GM19463 (cell line): ENCODE measurements at regions not wholly inside any gene's neighbourhood (a gene's known extent, or its start where the extent isn't known, plus 50 kb on each side); places are given as distances from the start of the nearest gene placed in this dataset.

Experiments used
- ATAC-seq: cut with Tn5 transposase; IDR thresholded peaks from one replicate; pipeline ENCODE4 v1.9.1; 2021; ENCODE audit warnings: mild to moderate bottlenecking, moderate library complexity; ENCODE audit not compliant: unreplicated experiment

DNA sequence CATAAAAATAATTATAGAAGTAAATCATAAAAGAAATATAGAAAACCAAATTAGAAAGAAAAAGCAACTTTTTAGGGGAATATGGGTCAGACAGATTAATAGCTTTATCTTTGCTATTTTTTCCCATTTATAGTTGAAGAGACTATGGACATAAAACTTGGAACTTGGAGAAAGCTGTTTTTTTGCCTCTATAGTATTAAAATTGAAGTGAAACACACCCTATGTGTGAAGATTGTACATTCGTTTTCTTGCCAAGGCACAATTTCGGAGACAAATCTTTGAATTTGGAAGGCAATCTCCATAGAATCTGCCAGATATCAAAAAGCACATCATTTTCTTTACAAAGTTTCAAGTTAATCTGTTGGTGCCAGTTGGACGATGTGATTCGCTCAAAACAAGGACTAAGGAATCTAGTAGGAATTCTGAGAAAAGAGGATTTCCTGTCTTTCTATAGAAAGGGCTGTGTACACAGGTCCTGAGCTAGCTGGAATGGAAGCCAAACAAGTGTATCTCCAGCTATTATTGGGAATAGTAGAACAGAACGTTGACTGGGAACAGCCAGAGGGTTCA, 156.3 kb downstream of the SLC7A11 start:
- no peak for ATAC-seq

GRCh38 chr4:138078751-138079520, 163.2 kb downstream of the SLC7A11 start:
- no peak for ATAC-seq

GRCh38 chr4:138078253-138078652, 163.9 kb downstream of the SLC7A11 start:
- no peak for ATAC-seq

DNA sequence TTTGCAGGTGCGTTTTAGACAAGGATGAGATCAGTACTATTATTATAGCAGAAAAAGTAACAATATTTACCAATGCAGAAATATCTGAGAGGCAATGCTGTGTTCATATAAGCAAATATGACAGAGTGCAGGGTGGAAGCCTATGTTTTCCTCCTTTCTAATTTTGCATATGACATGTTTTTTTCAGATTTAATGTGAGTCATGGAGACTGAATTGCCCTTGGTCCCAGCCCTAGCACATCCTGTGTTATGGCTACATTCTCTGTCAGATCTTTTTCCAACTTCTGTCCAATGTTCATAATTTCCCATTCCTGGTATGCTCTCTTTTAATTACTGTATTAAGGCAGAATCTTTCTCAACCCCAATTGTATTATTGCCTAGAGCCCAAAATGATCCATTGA, 165.6 kb downstream of the SLC7A11 start:
- no peak for ATAC-seq

DNA sequence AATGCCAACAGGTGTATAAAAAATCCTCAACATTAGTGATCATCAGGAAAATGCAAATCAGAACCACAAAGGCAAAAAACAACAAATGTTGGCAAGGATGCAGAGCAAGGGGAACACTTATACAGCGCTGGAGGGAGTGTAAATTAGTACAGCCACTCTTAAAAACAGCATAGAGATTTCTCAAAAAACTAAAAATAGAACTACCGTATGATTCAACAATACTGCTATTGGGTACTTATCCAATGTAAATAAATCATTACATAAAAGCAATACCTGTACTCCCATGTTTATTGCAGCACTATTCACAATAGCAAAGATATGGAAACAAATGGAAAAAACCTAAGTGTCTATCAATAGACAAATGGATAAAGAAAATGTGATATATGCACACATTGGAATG, 171.3 kb downstream of the SLC7A11 start:
- no peak for ATAC-seq

- ATAC-seq = no peak
These were observed 178.6 kb downstream of the SLC7A11 start for GRCh38 chr4:138063581-138063980.

DNA sequence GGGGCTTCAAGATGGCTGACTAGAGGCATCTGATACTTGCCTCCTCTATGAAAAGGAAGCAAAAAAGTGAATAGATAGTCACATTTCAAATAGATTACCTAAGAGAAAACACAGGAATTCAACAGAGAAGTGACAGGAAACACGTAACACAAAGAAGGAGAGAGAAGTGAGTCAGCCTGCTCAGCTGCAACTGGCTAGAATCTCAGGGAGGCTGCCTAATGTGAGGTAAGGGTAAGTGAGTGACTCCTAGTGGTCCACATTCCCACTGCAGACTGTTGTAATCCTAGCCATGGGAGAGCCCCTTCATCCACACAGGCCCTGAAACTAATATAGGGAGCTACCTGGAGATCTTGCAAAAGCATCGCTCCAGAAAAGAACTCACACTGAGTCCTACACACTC, 179.2 kb downstream of the SLC7A11 start:
- no peak for ATAC-seq

- no peak for ATAC-seq
These were observed 185.6 kb downstream of the SLC7A11 start for GRCh38 chr4:138056541-138056940.

GRCh38 chr4:138055890-138056289, 186.3 kb downstream of the SLC7A11 start:
- ATAC-seq = no peak

DNA sequence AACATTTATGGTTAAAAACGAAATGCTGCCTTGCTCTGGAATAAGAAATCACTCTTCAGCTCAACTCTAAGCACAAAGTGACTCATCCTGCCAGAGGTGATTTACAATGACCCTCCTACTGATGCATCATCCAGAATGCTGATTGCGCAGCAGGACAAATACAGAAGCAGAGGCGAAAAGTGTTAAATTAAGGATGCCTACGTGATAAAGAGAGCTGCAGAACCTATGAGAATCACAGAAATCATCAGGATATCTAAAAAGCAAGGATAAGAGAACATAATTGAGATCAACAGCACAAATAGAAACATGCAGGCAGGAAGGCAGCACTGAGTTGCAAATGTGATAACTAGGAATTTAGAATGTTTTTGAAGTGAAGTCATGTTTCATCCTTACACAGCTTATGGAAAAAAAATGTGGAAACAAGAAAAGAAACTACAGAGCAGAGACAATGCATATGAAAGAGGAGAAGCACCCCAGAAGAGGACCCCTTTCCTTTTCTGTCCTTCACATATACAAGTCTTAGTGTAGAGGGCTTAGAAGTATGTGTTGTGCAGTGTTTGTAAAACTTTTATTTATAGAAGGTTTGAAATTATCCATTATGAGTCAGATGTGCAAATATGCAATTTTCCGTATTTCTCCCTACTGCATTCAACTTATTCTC, 188.4 kb downstream of the SLC7A11 start:
- ATAC-seq = no peak

DNA sequence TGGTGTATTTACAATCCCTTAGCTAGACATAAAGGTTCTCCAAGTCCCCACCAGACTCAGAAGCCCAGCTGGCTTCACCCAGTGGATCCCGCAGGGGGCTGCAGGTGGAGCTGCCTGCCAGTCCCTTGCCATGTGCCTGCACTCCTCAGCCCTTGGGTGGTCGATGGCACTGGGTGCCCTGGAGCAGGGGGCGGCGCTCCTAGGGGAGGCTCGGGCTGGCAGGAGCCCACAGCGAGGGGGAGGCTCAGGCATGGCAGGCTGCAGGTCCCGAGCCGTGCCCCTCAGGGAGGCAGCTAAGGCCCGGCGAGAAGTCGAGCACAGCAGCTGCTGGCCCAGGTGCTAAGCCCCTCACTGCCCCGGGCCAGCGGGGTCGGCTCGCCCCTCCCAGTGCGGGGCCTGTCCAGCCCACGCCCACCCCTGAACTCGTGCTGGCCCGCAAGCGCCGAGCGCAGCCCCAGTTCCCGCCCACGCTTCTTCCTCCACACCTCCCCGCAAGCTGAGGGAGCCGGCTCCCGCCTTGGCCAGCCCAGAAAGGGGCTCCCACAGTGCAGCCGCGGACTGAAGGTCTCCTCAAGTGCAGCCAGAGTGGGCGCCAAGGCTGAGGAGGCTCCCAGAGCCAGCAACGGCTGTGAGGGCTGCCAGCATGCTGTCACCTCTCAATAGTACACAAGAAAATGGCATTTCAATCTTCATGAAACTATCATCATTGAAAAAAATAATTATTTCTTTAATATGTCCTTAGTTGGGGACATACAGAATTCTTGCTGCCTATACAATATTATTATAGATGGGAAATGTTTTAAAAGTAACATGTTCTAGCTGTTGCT, 189.1 kb downstream of the SLC7A11 start:
- no peak for ATAC-seq

DNA sequence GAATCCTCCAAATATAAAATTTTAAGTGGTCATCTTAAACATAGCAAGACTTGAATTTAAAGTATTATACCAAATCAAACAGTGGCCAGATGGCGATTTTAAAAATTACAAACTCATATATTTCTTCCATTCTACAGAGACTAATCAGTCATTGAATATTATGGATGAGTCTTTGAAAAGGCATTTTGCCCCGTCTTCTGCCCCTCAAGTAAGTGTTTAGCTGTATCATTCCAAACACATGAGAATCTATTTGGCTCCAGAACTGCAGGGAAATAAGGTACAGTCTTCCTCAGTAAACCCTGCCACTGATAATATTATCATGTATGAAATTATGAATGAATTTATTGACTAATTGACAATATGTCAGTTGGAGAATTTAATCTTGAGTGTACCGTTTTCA, 191.0 kb downstream of the SLC7A11 start:
- ATAC-seq = no peak

DNA sequence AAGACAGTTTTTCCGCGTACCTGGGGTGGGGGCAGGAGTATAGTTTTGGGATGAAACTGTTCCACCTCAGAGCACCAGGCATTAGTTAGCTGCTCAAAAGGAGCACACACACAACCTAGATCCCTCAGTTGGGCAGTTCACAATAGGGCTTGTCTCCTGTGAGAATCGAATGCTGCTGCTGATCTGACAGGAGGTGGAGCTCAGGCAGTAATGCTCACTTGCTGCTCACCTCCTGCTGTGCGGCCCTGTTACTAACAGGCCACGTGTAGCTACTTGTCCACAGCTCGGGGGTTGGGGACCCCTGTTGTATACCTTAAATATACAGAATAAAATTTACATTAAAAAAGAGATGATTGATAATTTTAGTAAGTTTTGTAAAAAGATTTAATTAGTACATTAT, 191.5 kb downstream of the SLC7A11 start:
- ATAC-seq = no peak

- no peak for ATAC-seq
These were observed 192.8 kb downstream of the SLC7A11 start for GRCh38 chr4:138049355-138049754.

GRCh38 chr4:138047290-138047689, 194.9 kb downstream of the SLC7A11 start:
- no peak for ATAC-seq

GRCh38 chr4:138045036-138045435, 197.1 kb downstream of the SLC7A11 start:
- no peak for ATAC-seq

GRCh38 chr4:138039010-138039409, 203.1 kb downstream of the SLC7A11 start:
- ATAC-seq = no peak

DNA sequence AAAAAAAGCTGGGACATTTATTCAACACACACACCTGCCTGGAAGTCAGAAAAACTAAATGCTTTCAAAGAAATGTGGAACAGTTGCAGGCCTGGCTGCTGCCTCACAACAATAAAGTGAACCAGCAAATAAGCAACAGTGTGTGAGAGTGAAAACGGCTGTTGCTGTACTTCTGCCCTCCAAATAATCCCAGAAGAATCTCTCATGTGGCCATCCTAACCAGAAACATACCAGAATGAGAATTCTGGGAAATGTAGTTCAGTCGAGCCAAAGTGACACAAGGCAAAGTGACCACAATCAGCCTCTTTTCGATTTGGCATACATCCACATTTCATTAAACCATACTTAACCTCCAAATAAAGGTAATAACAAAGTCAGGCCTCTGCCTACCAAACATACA, 204.5 kb downstream of the SLC7A11 start:
- ATAC-seq = no peak

- ATAC-seq = peak; percentile 100
These were observed 206.3 kb downstream of the SLC7A11 start for GRCh38 chr4:138035781-138036258.

GRCh38 chr4:138034871-138035270, 207.3 kb downstream of the SLC7A11 start:
- no peak for ATAC-seq

DNA sequence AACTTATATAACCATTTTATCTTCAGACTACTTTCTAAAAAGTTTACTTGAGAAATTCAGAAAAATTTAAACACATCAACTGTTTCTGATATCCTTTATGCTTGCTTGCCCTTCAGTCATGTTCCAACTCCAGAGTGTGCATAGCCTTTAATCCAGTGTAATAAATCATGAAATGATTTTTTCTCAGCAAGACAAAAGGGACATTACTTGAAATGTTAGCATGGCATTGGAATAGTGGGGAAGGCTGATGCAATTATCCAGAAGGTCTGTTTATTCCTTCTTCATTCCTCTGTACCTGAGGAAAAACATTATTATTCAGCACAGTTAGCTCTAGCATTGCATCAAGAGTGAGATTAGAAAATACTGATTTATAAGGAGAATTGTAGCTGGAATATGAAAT, 209.9 kb downstream of the SLC7A11 start:
- no peak for ATAC-seq
